ENCODE measurements at regions not wholly inside any gene's neighbourhood (a gene's known extent, or its start where the extent isn't known, plus 50 kb on each side); places are given as distances from the start of the nearest gene placed in this dataset.
"Not testable (repeated sequence)": the region's sequence is repeated elsewhere in the genome, so short reads cannot be mapped to it uniquely, and the experiment has no call there.

DNA sequence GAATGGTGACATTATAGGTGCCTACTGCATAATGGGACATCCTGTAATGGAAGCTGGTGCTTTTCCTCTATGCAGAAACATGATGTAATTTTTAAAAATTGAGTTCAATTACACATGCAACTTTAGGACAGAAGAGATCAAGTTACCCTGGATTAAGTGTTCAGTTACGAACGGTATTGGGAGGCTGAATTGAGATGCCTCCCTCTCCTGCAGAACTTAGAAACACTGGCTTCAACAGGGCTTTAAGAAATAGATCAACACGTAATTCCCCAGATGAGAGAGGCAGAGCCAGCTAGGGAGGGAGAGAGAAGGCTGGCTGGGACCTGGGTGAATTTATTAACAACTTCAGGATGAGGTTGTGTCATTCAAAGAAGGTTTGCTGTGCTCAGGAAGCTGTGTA, 232.8 kb downstream of the CDH26 start:
- Histone ChIP-seq H3K4me3 (ENCODE audit: low read length) (no peak overlapping the region), H3F3A (ENCODE audit: low read length, unreplicated experiment) (no peaks in the 10 kb centered on the region), H3K9me2 (replicated peaks; ENCODE audit: low read length) (no peaks in the 10 kb centered on the region), H3K9ac (ENCODE audit: low read length) (no peak overlapping the region), H3K4me2 (ENCODE audit: low read length) (no peak overlapping the region), H3K36me3 (ENCODE audit: low read depth, low read length) (no peaks in the 10 kb centered on the region), H4K20me1 (ENCODE audit: low read length) (no peaks in the 10 kb centered on the region), H3K79me2 (ENCODE audit: low read length) (no peaks in the 10 kb centered on the region), H3K27ac (ENCODE audit: low read length) (no peak overlapping the region), H3K9me3 (ENCODE audit: low read length) (no peaks in the 10 kb centered on the region), H3K27me3 (ENCODE audit: low read length) (peaks cover 23% of the 10 kb centered on the region; the same call in 1 of the 2 replicates), H3K4me1 (ENCODE audit: insufficient read depth, low read length) (no peaks in the 10 kb centered on the region), H2AFZ (ENCODE audit: low read length) (no peak overlapping the region)
- intact Hi-C loops (cut with micrococcal nuclease) = no loop called here
- TF ChIP-seq, protein P1, sequence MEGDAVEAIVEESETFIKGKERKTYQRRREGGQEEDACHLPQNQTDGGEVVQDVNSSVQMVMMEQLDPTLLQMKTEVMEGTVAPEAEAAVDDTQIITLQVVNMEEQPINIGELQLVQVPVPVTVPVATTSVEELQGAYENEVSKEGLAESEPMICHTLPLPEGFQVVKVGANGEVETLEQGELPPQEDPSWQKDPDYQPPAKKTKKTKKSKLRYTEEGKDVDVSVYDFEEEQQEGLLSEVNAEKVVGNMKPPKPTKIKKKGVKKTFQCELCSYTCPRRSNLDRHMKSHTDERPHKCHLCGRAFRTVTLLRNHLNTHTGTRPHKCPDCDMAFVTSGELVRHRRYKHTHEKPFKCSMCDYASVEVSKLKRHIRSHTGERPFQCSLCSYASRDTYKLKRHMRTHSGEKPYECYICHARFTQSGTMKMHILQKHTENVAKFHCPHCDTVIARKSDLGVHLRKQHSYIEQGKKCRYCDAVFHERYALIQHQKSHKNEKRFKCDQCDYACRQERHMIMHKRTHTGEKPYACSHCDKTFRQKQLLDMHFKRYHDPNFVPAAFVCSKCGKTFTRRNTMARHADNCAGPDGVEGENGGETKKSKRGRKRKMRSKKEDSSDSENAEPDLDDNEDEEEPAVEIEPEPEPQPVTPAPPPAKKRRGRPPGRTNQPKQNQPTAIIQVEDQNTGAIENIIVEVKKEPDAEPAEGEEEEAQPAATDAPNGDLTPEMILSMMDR (conservative IDR thresholded peaks at IDR 0.05; ENCODE audit: low read depth, low read length) = no peak
- no peak for TF ChIP-seq EZH2 (IDR thresholded peaks at IDR 0.05; ENCODE audit: low read length, unreplicated experiment)
- no peak for TF ChIP-seq EZH2phosphoT487 (IDR thresholded peaks at IDR 0.05; ENCODE audit: borderline replicate concordance, low read length)
- no peak for DNase-seq
- POLR2A ChIA-PET (ENCODE audit: unreplicated experiment) = no interaction called here
- no TSS peak for BruUV-seq (replicated peaks)
- CTCF ChIA-PET = no interaction called here
- no peak for ATAC-seq

DNA sequence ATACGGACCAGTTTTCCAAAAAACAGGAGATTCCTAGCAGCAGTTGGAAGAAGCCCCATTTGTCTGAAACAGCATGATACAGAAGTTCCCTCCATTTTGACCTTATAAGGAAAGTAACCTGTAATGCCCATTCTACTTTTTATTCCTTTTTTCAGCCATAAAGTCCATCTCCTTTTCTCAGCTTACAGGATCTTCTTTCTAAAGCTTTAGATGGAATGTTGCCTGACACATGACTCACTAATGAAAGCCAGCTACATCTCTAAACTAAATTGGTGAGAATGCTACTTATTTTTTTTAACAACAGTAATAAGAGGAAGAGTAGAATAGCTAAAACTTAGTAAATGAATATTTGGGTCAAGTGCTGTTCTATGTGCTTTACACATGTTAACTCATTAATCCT, 234.1 kb downstream of the CDH26 start:
- H3K79me2 ChIP-seq (ENCODE audit: low read length) = no peaks in the 10 kb centered on the region
- CTCF ChIA-PET = no interaction called here
- H3K9me2 ChIP-seq (replicated peaks; ENCODE audit: low read length) = no peaks in the 10 kb centered on the region
- H3K4me3 ChIP-seq (ENCODE audit: low read length) = no peak overlapping the region
- H3K36me3 ChIP-seq (ENCODE audit: low read depth, low read length) = no peaks in the 10 kb centered on the region
- no peak for DNase-seq
- no peaks in the 10 kb centered on the region for H3F3A ChIP-seq (ENCODE audit: low read length, unreplicated experiment)
- H3K9ac ChIP-seq (ENCODE audit: low read length) = no peak overlapping the region
- no peak overlapping the region for H3K27ac ChIP-seq (ENCODE audit: low read length)
- no peak for ATAC-seq
- no peak overlapping the region for H3K4me2 ChIP-seq (ENCODE audit: low read length)
- intact Hi-C loops (cut with micrococcal nuclease) = no loop called here
- H3K9me3 ChIP-seq (ENCODE audit: low read length) = no peaks in the 10 kb centered on the region
- H2AFZ ChIP-seq (ENCODE audit: low read length) = no peak overlapping the region
- H4K20me1 ChIP-seq (ENCODE audit: low read length) = no peaks in the 10 kb centered on the region
- H3K4me1 ChIP-seq (ENCODE audit: insufficient read depth, low read length) = no peaks in the 10 kb centered on the region
- peaks cover 20% of the 10 kb centered on the region; the same call in 1 of the 2 replicates for H3K27me3 ChIP-seq (ENCODE audit: low read length)
- POLR2A ChIA-PET (ENCODE audit: unreplicated experiment) = no interaction called here
- no TSS peak for BruUV-seq (replicated peaks)
- TF ChIP-seq EZH2 (IDR thresholded peaks at IDR 0.05; ENCODE audit: low read length, unreplicated experiment) (no peak), EZH2phosphoT487 (IDR thresholded peaks at IDR 0.05; ENCODE audit: borderline replicate concordance, low read length) (no peak)
- TF ChIP-seq, protein P1 (conservative IDR thresholded peaks at IDR 0.05; ENCODE audit: low read depth, low read length) = no peak

DNA sequence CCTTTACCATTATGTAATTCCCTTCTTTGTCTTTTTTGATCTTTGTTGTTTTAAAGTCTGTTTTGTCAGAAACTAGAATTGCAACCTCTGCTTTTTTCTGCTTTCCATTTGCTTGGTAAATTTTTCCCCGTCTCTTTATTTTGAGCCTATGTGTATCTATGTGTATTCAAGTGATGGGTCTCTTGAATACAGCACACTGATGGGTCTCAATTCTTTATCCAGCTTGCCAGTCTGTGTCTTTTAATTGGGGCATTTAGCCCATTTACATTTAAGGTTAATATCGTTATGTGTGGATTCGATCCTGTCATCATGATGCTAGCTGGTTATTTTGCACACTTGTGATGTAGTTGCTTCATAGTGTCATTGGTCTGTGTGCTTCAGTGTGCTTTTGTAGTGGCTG, 240.9 kb downstream of the CDH26 start:
- H3K79me2 ChIP-seq (ENCODE audit: low read length); DNase-seq; intact Hi-C loops (cut with micrococcal nuclease); H4K20me1 ChIP-seq (ENCODE audit: low read length); H3K4me1 ChIP-seq (ENCODE audit: insufficient read depth, low read length); H3K4me3 ChIP-seq (ENCODE audit: low read length); H3K36me3 ChIP-seq (ENCODE audit: low read depth, low read length); H3K9me2 ChIP-seq (replicated peaks; ENCODE audit: low read length); H3F3A ChIP-seq (ENCODE audit: low read length, unreplicated experiment); BruUV-seq (replicated peaks); POLR2A ChIA-PET (ENCODE audit: unreplicated experiment); H3K9ac ChIP-seq (ENCODE audit: low read length); H3K9me3 ChIP-seq (ENCODE audit: low read length); H3K27ac ChIP-seq (ENCODE audit: low read length); H2AFZ ChIP-seq (ENCODE audit: low read length); ATAC-seq; CTCF ChIA-PET; H3K4me2 ChIP-seq (ENCODE audit: low read length): not testable (repeated sequence)
- peaks cover 29% of the 10 kb centered on the region for H3K27me3 ChIP-seq (ENCODE audit: low read length)
